CD4-positive, alpha-beta T cell treated with Interleukin-17A for 4 hours (primary cell): ENCODE measurements at regions not wholly inside any gene's neighbourhood (a gene's known extent, or its start where the extent isn't known, plus 50 kb on each side); places are given as distances from the start of the nearest gene placed in this dataset.
"Not testable (repeated sequence)": the region's sequence is repeated elsewhere in the genome, so short reads cannot be mapped to it uniquely, and the experiment has no call there.

ENCODE experiments used
- DNase-seq: peaks from one replicate; pipeline ENCODE4 v3.0.0-alpha.2; 2020; ENCODE audit warnings: mixed read lengths

- DNase-seq: no peak
Observed at GRCh38 chr4:66577922-66578321, 907.6 kb upstream of the EPHA5 start.

GRCh38 chr4:66575008-66575696 is 904.9 kb upstream of the EPHA5 start:
- DNase-seq: no peak

GRCh38 chr4:66574145-66574978 is 904.1 kb upstream of the EPHA5 start:
- no peak for DNase-seq

GRCh38 chr4:66572949-66573348 is 902.7 kb upstream of the EPHA5 start:
- DNase-seq: no peak

GRCh38 chr4:66571145-66571695 is 900.9 kb upstream of the EPHA5 start:
- no peak for DNase-seq

- no peak for DNase-seq
Observed at GRCh38 chr4:66569228-66569627, 898.9 kb upstream of the EPHA5 start.

- no peak for DNase-seq
Observed at GRCh38 chr4:66568431-66568830, 898.1 kb upstream of the EPHA5 start.

- no peak for DNase-seq
Observed at GRCh38 chr4:66568001-66568400, 897.7 kb upstream of the EPHA5 start.

- no peak for DNase-seq
Observed at GRCh38 chr4:66567551-66567950, 897.3 kb upstream of the EPHA5 start.

- no peak for DNase-seq
Observed at GRCh38 chr4:66565801-66566200, 895.5 kb upstream of the EPHA5 start.

GRCh38 chr4:66564901-66565651 is 894.8 kb upstream of the EPHA5 start:
- DNase-seq: no peak

GRCh38 chr4:66562276-66562806 is 892.1 kb upstream of the EPHA5 start:
- DNase-seq: no peak

- not testable (repeated sequence) for DNase-seq
Observed at GRCh38 chr4:66561465-66562053, 891.3 kb upstream of the EPHA5 start.

- DNase-seq: no peak
Observed at GRCh38 chr4:66558651-66559050, 888.4 kb upstream of the EPHA5 start.

- DNase-seq: no peak
Observed at GRCh38 chr4:66556651-66557278, 886.5 kb upstream of the EPHA5 start.

- DNase-seq: no peak
Observed at GRCh38 chr4:66555301-66555700, 885.0 kb upstream of the EPHA5 start.

GRCh38 chr4:66554826-66555225 is 884.5 kb upstream of the EPHA5 start:
- no peak for DNase-seq

- DNase-seq: not testable (repeated sequence)
Observed at GRCh38 chr4:66545301-66545700, 875.0 kb upstream of the EPHA5 start.

GRCh38 chr4:66544281-66544680 is 874.0 kb upstream of the EPHA5 start:
- DNase-seq: no peak

- no peak for DNase-seq
Observed at GRCh38 chr4:66539745-66540144, 869.5 kb upstream of the EPHA5 start.

- no peak for DNase-seq
Observed at GRCh38 chr4:66524781-66525180, 854.5 kb upstream of the EPHA5 start.

- DNase-seq: no peak
Observed at GRCh38 chr4:66522244-66522643, 852.0 kb upstream of the EPHA5 start.
